ENCODE measurements at regions not wholly inside any gene's neighbourhood (a gene's known extent, or its start where the extent isn't known, plus 50 kb on each side); places are given as distances from the start of the nearest gene placed in this dataset.

DNA sequence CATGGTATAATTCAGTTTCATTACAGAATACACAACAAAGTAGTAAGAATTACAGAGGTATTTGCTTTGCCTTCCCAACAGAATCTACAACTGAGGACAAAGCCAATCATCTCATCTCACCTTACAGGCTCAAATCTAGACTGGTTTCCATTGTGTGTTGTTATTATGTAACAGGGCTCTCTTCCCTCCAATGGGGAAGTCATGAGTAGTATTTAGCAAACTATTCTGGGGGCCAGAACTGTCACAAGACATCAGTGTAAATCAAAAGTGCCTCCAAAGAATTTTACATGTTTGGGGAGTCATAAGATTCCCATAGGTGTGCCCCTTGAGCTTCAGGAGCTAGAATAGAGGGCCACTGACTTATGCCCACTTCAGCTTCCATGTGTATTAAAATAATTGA, 187.0 kb upstream of the EDNRB start:
- no peak overlapping the region for H3K4me3 ChIP-seq (ENCODE audit: low read depth, low read length)
- in situ Hi-C loops (cut with HindIII; ENCODE audit: low sequenced_read_pairs) = no loop called here
- TF ChIP-seq, protein P1, sequence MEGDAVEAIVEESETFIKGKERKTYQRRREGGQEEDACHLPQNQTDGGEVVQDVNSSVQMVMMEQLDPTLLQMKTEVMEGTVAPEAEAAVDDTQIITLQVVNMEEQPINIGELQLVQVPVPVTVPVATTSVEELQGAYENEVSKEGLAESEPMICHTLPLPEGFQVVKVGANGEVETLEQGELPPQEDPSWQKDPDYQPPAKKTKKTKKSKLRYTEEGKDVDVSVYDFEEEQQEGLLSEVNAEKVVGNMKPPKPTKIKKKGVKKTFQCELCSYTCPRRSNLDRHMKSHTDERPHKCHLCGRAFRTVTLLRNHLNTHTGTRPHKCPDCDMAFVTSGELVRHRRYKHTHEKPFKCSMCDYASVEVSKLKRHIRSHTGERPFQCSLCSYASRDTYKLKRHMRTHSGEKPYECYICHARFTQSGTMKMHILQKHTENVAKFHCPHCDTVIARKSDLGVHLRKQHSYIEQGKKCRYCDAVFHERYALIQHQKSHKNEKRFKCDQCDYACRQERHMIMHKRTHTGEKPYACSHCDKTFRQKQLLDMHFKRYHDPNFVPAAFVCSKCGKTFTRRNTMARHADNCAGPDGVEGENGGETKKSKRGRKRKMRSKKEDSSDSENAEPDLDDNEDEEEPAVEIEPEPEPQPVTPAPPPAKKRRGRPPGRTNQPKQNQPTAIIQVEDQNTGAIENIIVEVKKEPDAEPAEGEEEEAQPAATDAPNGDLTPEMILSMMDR (IDR thresholded peaks at IDR 0.05; ENCODE audit: low read depth, low read length) = no peak
- no peak for DNase-seq (ENCODE audit: low read depth, low spot score)

DNA sequence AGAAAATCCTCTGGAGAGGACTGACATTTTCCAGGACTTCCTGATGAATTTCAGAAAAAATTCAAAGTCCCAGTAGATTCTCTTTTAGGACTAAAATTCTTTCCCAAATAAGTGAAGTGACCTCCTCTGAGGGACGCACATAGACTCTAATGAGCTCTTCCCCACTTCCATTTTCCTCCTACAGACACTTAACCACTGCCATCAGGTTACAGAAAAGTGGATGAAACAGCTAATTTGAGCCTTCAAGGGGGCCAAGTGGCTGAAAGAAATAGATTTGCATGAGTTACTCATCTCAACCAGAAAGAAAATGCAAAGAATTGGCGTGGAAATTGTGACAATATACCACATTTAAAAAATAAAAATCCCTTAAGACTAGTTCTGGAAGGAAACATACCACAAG, 185.3 kb upstream of the EDNRB start:
- H3K4me3 ChIP-seq (ENCODE audit: low read depth, low read length) = no peak overlapping the region
- TF ChIP-seq, protein P1 (IDR thresholded peaks at IDR 0.05; ENCODE audit: low read depth, low read length) = no peak
- no peak for DNase-seq (ENCODE audit: low read depth, low spot score)
- in situ Hi-C loops (cut with HindIII; ENCODE audit: low sequenced_read_pairs) = no loop called here

DNA sequence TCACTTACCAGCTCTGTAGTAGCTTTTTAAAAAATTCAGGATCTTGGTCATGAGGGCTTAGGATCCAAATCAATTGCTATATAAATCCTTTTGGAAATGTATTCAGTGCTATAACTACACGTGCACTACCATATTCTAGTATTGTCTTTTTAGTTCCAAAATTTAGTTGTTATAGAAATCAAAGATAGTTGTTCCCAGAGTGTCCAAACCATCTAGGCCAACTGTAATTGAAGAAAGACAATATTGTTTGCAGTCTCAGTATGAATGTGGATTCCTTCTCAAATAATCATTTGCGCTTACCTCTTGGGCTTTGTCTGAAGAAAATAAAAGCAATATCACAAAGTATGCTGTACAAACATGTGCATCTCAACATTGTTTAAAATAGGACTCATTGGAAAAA, 184.1 kb upstream of the EDNRB start:
- in situ Hi-C loops (cut with HindIII; ENCODE audit: low sequenced_read_pairs) = no loop called here

DNA sequence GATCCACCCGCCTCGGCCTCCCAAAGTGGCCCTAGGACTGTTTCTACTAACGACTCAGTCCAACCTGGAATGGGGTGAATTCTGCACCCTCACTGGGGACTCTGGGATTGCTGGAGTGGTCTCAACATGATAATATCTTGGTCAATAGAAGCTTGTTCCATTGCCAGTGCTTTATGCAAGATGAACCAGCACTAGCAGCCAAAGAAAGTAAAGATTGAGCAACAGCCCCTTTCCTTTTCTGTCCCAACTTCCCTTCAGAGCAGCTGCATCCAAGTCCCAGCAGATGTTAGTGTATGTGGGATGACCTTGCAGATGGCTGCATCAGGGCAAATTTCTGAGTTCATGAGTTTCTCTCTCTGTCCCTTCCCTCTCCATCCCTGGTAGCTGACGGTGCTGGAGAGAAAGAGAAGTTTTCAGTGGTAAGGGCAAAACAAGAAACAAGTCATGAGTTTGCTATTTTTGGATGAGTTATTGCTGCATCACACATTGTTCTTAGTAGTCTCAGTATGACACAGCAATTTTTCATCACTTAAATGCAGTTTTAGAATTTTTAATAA, 183.6 kb upstream of the EDNRB start:
- in situ Hi-C loops (cut with HindIII; ENCODE audit: low sequenced_read_pairs) = no loop called here
- H3K4me3 ChIP-seq (ENCODE audit: low read depth, low read length) = no peak overlapping the region
- peak; percentile 14 for DNase-seq (ENCODE audit: low read depth, low spot score)
- TF ChIP-seq, protein P1 (IDR thresholded peaks at IDR 0.05; ENCODE audit: low read depth, low read length) = no peak

More for the DNA sequence above, 184.1 kb upstream of the EDNRB start:
- H3K4me3 ChIP-seq (ENCODE audit: low read depth, low read length) = no peak overlapping the region
- DNase-seq (ENCODE audit: low read depth, low spot score) = no peak
- TF ChIP-seq, protein P1 (IDR thresholded peaks at IDR 0.05; ENCODE audit: low read depth, low read length) = no peak

DNA sequence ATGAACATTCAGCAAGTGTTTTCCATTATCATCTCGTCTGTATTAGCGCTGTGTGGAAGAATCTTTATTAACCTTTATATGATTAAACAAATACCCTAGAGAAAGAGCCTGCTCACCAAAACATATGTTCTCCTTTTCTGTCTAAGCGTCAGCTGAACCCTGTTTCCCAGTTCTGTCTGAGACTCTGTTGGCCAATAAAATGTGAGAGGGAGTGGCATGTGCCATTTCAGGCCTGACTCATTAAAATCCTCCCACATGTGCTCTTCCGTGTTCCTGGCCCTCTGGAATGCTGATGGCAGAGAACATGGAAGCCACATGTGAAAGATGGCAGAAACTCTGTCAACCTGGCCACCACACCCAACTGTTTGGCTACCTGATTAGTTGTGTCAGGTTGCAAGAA, 181.9 kb upstream of the EDNRB start:
- TF ChIP-seq, protein P1 (IDR thresholded peaks at IDR 0.05; ENCODE audit: low read depth, low read length) = no peak
- in situ Hi-C loops (cut with HindIII; ENCODE audit: low sequenced_read_pairs) = no loop called here
- H3K4me3 ChIP-seq (ENCODE audit: low read depth, low read length) = no peak overlapping the region
- DNase-seq (ENCODE audit: low read depth, low spot score) = no peak

DNA sequence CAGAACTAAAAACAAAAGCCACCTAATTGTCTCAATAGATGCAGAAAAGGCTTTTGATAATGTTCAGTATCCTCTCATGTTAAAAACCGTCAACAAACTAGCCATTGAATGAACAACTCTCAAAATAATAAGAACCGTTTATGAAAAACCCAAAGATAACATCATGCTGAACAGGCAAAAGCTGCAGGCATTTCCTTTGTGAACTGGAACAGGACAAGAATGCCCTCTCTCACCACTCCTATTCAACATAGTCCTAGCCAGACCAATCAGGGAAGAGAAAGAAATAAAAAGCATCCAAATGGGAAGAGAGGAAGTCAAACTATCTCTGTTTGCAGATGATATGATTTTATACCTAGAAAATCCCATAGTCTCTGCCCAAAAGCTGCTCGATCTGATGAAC, 179.6 kb upstream of the EDNRB start:
- TF ChIP-seq, protein P1 (IDR thresholded peaks at IDR 0.05; ENCODE audit: low read depth, low read length) = no peak
- H3K4me3 ChIP-seq (ENCODE audit: low read depth, low read length) = no peak overlapping the region
- DNase-seq (ENCODE audit: low read depth, low spot score) = no peak
- in situ Hi-C loops (cut with HindIII; ENCODE audit: low sequenced_read_pairs) = no loop called here

DNA sequence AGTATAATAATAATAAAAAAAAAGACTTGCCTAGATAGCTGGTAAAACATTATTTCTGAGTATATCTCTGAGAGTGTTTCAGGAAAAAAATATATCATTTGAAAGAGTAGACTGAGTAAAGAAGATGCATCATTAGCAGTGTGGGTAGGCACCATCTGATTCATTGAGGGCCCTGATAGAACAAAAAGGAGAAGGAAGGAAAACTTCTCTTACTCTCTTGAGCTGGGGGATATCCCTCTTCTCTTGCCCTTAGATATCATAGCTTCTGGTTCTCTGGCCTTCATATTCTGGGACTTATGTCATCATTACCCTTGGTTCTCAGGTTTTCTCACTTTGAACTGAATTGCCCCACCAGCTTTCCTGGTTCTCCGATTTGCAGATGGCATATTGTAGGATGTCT, 177.6 kb upstream of the EDNRB start:
- in situ Hi-C loops (cut with HindIII; ENCODE audit: low sequenced_read_pairs) = no loop called here
- no peak overlapping the region for H3K4me3 ChIP-seq (ENCODE audit: low read depth, low read length)
- TF ChIP-seq, protein P1 (IDR thresholded peaks at IDR 0.05; ENCODE audit: low read depth, low read length) = no peak

More for the DNA sequence above, 177.6 kb upstream of the EDNRB start:
- no peak for DNase-seq (ENCODE audit: low read depth, low spot score)

Data from astrocyte of the spinal cord (primary cell).